NCI-H526 treated with DMSO at 0.1 percent for 48 hours (cell line): ENCODE measurements at regions not wholly inside any gene's neighbourhood (a gene's known extent, or its start where the extent isn't known, plus 50 kb on each side); places are given as distances from the start of the nearest gene placed in this dataset.
"Not testable (repeated sequence)": the region's sequence is repeated elsewhere in the genome, so short reads cannot be mapped to it uniquely, and the experiment has no call there.

Experiments
- DNase-seq: peaks from one replicate; lab custom pipeline; 2025; lab: John Stamatoyannopoulos, UW

DNA sequence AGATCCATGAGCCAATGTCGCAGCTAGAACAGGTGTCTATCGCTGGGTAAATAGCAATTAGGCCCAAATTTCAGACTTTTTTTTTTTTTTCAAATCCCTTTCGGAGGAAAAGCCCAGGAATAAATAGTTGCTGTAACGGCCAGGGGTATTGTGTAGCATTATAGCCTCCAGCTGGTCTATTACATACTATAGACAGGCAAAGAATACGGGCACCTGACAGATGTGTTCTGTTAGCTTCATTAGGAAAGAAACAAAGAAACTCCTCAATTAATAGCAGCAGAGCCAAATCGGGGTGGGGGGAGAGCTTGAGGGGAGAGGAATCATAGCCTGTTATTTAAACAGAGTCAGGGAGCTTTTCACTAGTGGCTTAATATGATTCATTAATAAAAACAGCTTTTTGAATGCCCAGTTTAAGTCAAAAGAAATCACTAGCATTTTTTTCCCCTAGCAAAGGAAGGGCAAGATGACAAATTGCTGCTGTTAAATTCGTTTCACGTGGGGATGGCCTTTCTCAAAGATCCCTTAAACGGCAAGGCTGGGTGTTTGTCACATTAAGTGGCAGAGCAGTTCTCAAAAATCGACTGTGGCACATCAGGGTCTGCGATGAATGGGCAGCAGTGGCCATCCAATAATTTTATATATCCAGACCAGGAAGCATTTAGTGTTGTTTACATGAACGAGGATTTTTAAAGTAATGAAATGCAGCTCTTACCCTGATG, 139.4 kb downstream of the ID4 start:
- DNase-seq, result no peak

DNA sequence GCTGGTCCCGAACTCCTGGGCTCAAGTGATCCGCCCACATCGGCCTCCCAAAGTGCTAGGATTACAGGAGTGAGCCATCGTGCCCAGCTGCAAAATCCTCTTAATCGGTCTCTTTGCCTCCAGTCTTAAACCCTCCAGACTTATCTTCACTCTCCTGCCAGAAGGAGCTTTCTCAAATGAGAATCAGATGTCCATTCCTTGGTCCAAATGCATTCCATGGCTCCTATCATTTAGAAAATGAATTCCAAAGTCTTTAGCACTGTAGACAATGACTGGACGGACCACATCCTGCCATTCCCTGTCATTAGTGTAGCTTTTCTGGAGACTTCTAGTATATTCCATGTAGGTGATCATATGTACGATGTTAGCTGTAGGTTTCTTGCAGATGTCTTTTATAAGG, 141.9 kb downstream of the ID4 start:
- DNase-seq, result no peak

DNA sequence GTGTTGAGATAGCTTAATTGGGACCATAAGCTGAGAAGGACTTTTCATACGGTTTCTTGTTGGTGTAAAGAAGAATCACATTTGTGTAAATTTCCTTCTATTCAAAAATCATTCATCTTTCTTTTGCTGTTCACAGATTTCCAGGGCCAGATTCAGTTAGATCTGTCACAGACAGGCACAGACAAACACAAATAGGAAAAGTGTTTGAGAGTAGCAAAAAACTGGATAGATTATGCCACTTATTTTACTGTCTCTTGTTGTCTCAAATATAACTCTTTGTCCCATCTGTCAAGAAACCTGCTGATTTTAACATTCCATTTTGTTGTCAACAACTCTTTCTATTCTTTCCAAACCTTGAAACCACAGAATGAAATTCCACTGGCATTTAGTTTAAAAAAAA, 142.8 kb downstream of the ID4 start:
- no peak for DNase-seq

DNA sequence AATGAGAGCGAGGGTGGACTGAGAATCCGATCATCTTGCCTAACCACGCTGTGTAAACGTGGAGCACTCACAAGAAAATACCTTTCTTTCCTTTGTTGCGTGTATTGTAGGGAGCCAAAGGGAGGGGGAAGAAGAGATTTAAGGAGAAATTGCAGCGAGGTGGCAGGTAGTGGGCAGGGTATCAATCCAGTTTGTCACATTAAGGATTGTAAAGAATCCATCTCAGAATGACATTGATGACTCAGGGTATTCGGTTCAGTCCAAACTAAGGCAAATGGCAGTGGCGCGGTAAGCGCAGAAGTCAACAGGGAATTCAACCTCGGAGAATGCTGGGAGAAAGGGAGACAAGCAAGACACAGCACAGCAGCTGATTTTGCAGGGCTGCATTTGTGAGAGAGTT, 146.2 kb downstream of the ID4 start:
- no peak for DNase-seq

DNA sequence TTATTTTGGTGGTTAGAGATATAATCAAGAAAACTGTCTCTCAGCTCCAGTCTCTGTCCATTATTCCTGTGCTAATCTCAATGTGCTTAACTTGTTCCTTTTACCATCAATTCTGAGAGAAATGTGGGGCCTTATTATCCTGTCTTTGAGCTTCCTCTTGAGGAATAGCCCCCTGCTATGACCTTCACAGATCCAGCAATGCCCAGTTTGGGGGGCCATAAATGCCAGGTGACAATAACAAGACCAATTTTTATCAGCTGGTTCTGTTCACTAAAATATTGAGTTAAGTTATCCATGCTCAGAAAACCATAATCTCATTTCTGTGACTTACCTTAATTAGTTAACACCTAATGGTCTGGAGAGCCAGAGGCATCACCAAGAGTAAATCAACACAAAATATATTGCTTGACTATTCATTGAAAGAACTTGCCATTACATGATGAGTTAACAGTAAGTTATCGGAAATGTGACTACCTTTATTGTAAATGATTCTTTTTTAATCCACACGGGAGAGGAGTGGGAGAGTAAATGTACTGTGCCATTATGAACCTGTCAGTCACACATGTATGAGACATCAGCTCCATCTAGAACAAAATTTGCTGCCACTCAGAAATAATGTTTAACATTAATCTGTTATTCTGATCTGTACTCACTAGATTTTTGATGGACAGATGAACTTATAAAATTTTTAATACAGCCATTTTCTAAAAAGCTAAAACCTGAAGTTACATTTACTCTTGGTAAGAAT, 149.7 kb downstream of the ID4 start:
- no peak for DNase-seq

DNA sequence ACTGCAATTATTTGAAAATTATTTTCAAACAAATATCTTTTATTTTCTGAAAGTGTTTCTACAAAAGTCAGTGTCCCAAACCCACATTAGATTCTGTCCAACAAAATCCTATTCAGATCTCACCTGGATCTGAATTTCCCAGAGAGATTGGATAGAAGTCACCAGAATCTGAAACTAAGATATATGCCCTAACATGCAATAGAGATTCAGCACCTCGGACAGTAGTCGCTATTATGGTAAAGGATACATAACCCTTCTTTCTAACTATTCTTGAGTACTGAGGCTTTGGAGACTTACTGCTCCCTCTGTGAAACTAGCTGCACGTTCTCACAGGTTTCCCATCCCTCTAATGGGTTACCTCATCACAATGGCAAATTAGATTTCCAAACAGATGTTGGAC, 151.4 kb downstream of the ID4 start:
- no peak for DNase-seq

DNA sequence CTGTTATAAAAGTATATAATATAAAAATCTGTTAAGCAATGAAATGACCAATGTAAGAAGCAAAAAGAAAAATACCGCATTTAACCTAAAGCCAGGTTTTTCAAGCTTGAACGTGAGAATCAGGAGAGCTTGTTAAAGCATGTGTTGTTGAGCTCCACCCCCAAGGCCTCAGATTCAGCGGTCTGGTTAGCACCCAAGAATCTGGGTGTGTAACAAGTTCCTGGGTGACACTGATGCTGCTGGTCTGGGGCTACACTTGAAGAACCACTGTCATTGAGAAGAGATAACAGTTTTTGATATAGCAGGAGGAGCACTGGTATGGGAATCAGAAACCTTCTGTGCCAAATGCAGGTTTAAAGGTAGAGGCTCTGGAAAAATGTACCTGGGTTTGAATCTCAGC, 154.0 kb downstream of the ID4 start:
- DNase-seq, result no peak

DNA sequence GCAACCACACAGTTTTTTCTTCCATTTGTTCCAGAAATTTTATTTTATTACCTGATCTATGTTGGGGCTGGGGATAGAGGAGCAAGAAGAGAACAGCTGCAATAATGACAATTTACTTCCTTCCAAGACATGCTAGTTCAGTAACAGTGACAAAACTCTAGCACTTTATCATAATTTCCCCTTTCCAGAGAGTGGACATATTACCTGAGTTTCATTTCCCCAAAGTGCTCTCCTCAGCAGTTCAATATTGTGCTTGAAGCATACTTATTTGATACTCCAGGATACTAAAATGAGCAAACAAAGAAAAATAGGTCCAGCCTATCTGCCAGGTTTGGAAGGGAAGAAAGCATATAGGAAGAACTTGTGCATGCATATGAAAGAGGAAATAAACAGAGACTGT, 157.7 kb downstream of the ID4 start:
- no peak for DNase-seq

DNA sequence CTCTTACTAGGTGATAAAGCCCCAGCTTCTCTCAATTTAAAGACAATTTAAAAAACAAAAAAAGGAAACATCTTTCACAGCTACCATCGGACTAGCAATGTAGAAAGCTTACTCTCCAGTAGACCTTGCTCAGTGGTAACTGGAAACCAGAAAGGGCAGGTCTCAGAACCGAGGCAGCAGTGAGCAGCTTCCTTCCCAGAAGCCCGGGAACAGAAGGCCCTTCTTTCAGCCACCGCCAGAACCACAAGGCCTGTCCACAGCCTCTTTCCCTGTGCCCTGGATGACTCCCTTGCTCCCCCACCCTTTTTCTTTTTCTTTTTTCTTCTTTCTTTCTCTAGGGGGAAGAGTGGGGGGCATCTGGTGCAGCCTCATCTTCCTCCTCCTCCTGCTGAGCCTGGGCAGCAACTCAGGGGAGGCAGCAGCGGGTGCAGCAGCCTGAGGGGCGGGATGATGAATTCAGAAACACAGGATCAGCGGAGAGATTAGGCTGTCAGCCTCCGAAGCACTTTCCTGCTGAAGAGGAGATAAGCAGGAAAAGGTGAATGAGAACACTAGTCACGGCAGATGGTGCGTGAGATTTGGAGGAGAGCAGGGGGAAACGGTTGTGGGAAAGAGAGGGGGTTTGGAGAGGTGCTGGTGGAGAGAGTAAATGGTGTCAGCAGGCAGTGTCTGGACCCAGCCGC, 158.5 kb downstream of the ID4 start:
- DNase-seq, result no peak

DNA sequence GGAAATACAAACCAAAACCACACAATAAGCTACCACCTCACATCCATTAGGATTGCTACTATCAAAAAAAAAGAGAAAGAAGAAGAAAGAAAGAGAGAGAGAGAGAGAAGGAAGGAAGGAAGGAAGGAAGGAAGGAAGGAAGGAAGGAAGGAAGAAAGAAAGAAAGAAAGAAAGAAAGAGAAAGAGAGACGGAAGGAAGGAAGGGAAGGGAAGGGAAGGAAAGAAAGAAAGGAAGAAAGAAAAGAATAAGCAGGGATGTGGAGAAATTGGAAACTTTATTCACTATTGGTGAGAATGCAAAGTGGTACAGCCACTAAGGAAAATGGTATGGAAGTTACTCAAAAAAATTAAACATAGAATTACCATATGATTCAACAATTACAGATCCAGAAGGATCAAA, 159.9 kb downstream of the ID4 start:
- no peak for DNase-seq

DNA sequence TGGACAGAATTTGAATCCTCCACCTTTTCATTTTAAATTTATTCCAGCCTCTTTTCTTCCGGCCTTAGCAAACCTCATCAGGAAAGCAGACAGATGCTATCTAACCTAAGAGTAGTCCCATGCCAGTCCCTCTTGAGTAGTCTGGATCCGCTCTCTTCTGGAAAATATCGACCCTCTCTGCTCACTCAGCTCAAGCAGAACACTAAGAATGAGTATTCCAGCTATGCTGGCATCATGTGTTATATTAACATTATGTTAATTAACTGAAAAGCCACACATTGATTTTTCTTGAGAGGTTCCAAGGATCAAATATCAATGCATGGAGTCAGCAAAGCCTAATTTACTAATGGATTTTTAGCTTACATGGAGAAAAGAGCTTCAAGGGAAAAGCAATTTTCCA, 161.4 kb downstream of the ID4 start:
- DNase-seq, result no peak

DNA sequence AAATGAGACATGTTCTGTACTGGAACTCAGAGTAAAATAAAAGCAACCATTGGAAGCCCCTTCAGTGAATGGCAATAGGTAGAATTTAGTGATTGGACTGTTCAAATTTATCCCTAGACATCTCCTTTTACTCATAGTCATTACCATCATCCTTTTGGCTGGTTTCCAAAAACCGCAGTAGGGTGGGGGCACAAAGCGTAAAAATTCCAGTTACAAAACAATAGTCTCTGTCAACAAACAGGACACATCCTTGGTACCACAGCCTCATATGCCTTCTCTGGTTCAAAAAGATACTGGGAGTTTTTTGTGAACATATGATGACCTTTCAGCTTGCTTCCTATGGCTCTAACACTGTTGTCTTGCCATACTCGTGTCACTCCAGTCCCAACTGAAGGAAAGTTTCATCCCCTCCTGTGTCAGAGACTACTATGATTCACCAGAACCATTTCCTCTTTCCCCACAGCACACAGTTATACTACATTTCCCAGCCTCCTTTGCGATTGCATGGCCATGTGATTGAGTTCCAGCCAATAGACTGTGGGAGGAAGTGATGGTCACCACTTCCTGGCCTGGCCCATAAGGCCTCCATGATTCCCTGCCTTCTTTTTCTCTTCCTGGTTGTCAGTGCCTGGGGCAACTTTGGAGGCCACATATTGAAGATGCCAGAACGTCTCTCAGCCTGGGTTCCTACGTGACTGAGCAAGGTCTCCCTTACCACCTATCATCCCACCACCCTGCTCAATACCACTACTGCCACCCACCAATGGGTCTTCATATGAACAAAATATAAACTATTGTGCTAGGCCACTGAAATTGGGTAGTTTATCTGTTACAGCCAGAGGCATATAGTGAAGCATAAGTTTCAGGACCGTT, 162.4 kb downstream of the ID4 start:
- DNase-seq, result no peak

DNA sequence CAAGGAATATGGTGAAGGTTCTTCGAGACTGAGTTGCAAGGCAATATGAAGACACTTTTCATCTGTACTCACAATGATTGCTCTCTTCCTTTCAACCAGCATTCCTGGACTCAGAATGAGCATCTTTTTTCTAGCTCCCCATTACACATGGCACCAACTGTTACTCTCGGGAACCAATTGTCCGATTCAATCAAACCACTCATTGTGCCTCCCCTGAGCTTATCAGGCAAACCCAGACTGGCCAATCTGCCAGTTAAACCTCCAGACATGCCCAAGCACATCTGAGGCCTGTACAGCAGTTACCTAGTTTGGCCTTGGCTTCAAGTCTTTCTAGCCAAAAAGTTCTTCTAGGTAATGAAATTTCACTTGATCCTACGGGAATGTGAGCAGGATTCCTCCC, 164.1 kb downstream of the ID4 start:
- DNase-seq, result no peak

DNA sequence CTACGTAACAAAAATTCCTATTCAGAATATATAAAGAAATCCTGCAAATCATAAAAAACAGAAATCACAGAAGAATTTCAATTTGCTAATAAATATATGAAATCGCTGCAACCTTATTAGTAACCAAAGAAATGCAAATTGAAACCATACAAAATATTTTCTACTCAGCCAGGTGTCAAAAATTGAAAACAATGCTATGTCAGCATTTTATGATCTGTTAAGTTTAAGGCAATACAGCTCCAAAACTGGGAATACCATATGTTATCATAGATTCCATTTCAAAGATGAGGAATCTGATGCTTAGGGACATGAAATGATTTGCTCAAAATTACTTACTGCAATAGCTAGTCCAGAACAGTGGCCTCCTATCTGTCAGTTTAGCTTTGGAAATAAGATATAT, 168.9 kb downstream of the ID4 start:
- no peak for DNase-seq

DNA sequence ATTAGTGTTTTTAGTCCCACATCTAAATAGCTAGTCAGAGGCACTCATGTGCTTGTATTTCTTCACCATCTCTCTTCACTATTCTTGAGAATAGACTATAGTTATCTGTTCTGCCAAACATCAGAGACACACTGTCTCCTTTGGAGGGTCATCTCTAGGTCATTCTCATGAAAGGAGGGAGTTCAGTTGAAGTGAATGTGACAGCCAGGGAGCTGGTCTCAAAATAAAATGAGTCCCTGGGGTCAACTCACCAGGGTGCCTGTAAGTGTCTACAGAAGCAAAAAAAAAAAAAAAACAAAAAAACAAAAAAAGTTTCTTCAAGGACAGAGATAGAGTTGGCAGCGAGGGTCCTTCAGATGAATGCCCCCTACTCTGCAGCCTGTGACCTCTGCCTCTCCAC, 171.0 kb downstream of the ID4 start:
- DNase-seq, result no peak

DNA sequence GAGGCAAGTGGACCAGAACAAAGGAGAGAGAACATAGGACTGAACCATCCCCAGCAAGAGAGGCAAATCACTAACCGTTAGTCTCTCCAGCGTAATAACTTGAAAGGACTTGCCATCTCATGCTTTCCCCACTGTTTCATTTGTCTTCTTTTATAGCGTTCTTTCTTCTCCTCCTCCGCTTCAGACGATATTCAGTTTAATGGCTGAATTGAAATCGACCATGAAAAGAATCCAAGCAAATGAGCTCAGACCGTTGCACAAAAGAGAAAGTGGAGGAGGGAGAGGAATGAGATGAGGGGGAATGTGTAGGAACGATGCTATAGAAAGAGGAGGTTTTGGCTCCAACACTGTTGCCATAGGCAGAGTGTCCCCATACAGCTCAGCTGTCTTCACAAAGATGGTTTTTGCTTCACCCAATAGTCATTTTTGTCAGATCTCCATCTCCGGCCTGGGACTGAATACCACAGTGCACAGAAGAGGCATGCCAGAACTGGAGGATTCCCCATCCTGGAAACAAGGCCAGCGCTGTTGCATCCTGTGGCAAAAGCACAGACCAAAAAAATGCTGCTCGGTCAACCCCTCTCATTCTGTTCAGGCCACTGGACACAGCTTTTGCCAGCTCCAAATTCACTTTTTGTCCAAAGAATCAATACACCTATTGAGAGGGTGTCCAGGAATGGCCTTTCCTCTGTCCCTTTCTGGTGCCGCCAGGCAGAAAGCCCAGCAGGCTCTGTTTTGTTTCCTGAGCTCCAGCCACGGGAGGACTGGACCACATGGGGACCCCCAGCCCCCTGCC, 176.1 kb downstream of the ID4 start:
- no peak for DNase-seq

DNA sequence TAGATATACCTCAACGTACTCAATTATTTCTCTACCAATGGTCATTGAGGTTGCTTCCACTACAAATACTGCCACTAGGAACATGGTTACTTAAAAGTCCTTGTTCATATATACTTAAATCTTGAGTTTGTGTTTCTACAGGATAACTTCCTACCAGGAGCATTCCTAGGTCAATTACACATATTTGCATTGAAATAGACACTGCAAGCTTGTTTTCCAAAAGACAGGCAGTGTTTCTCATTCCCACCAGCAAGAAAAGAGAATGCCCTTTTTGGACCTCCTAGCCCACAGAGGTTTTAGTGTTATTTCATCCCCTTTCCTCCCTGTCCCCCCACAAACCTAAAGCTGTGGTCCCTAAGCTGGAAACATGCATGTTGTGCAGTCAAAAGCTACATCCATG, 177.3 kb downstream of the ID4 start:
- DNase-seq, result no peak

DNA sequence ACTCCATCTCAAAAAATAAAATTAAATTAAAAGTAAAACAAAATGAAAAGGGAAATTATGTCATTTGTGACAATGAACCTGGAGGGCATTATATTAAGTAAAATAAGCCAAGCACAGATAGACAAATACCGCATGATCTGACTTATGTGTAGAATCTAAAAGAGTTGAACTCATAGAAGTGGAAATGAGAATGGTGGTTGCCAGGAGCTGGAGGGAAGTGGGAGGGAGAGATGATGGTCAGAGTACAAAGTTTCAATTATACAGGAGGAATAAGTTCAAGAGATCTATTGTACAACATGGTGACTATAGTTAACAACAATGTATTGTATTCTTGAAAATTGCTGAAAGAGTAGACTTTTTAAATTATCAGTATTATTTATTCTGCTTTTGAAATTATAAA, 183.4 kb downstream of the ID4 start:
- DNase-seq, result no peak

DNA sequence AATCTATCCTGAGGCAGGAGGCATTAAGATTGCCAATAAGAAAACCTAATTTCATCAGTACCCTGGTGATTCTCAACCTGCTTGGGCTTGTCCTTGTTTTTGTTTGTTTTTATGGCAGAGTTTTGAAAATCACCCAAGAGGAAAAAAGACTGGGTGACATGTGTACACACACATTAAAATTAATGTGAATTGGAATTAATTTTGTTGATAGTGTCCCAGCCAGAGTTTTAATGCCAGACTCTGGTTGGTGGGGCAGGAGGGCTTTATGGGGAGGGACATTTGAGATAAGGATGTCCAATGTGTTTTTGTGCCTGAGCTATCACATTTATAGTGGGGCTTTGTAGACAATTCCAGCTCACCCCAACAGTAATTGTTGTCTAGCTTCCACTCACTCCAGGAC, 184.6 kb downstream of the ID4 start:
- DNase-seq, result no peak

DNA sequence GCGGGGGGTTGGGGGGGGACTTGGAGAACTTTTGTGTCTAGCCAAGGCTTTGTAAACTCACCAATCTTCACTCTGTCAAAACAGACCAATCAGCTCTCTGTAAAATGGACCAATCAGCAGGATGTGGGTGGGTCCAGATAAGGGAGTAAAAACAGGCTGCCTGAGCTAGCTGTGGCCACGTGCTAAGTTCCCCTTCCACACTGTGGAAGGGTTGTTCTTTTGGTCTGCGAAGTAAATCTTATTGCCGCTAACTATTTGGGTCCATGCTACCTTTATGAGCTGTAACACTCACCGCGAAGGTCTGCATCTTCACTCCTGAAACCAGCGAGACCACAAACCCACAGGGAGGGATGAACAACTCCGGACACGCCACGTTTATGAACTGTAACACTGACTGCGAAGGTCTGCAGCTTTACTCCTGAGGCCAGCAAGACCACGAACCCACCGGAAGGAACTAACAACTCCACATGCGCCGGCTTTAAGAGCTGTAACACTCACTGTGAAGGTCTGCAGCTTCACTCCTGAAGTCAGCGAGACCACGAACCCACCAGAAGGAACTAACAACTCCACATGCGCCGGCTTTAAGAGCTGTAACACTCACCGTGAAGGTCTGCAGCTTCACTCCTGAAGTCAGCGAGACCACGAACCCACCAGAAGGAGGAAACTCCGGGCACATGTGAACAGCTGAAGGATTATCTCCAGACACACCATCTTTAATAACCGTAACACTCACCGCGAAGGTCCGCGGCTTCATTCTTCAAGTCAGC, 186.6 kb downstream of the ID4 start:
- not testable (repeated sequence) for DNase-seq

DNA sequence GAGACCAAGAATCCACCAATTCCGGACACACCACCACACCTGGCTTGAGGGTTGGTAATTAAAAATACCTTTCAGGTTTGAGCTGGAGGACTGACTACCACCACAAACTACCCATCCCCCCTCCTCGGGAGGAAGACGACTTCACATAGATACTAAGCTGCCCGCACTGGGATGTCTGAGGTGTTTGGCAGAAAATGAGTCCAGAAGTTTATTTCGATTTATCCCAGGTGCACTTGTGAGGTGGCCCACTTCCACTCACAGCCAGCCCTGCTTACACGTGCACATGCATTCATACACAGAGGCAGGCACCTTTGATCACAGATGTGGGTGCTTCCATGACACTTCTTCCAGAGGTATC, 187.1 kb downstream of the ID4 start:
- no peak for DNase-seq
